GM18870 (cell line): ENCODE measurements at regions not wholly inside any gene's neighbourhood (a gene's known extent, or its start where the extent isn't known, plus 50 kb on each side); places are given as distances from the start of the nearest gene placed in this dataset.

ENCODE experiments used
- ATAC-seq: cut with Tn5 transposase; IDR thresholded peaks from one replicate; pipeline ENCODE4 v1.9.1; 2021; ENCODE audit warnings: moderate library complexity; ENCODE audit not compliant: unreplicated experiment

DNA sequence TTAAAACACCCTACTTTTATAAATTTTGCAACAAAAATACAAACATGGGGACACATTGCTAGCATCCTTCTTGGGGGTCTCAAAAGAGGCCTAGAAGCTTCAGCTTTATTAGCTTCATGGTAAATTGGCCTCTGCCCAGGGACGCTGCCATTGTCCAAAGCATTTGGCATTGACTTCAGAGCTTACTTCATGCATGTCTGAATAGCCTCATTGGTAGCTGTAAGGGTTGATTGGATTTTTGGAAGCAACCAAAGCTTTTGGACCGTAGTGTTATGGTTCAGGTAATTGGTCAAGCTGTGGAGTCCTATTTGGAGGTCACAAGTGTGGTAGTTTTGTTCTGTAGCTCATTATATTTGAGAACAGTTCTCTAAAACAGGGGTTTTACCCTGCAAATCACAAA, 411.7 kb upstream of the SLC24A2 start:
- no peak for ATAC-seq

DNA sequence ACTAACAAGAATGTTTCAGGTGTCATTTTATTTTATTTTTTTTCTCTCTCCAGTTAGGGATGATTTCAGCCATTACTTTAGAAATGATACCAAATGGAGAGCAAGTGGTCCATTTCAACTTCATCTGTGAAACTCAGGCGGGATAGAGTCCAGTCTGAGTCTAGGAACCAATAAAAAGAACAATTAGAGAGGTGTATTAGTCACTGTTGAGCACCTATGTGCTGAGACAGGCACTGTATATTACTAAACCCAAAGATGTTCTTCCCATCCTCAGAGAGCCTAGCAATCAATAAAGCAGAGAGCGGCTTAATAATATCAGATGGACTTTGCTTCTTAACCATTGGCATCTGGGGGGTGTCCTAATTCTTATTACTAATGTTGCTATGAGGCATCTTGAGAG, 410.3 kb upstream of the SLC24A2 start:
- no peak for ATAC-seq

GRCh38 chr9:20197976-20198685, 409.3 kb upstream of the SLC24A2 start:
- no peak for ATAC-seq

- ATAC-seq: no peak
These were observed 402.5 kb upstream of the SLC24A2 start for GRCh38 chr9:20191228-20191840.

DNA sequence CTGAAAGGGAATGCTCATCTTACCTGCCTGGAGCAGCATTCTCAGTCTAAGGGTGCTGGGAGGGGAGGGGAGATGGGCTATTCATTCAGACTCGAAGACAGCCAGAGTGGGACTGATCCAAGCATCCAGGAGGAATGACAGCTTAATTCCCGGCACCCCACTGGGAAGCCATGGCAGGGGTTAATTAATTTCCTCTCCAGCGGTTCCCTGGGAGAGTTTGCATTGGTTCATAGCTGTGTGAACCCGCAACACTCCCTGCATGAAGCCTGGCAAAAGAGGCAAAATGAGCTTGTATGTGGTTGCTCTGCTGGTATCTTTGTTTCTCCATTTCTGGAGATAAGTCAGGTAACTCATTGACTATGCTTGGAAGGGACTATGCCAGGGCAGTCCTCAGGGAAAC, 401.0 kb upstream of the SLC24A2 start:
- ATAC-seq: no peak

DNA sequence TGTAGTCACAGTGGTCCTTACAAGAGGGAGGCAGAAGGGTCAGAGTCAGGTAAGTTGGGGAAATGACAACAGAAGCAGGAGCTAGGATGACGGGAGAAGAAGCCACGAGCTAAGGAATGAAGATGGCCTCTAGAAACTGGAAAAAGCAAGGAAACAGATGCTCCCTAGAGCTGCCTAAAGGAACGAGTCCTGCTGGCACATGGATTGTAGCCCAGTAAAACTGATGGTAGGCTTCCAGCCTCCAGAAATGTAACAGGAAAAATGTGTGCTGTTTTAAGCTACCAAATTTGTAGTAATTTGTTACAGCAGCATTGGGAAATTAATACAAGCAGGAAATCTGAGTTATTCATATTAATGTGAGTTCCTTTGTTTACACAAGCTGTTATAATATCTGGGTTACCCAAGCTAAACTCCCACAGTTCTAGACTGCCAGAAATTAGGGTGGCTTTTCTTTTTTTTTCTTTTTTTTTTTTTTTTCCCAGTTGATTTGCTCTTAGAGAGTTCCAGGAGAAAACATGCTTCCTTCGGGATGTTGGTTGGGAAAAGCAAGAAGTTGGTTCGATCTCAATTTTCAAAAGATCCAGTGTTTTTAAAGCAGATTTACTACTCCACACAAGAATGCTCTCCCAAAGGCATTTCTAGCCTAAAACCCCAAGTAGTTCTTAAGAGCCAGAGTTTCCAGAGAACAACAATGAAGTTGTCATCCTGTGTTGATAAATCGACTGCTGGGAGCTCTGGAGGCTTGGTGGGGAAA, 400.0 kb upstream of the SLC24A2 start:
- no peak for ATAC-seq

GRCh38 chr9:20187318-20187717, 398.5 kb upstream of the SLC24A2 start:
- ATAC-seq: no peak

- no peak for ATAC-seq
These were observed 398.0 kb upstream of the SLC24A2 start for GRCh38 chr9:20186823-20187222.

DNA sequence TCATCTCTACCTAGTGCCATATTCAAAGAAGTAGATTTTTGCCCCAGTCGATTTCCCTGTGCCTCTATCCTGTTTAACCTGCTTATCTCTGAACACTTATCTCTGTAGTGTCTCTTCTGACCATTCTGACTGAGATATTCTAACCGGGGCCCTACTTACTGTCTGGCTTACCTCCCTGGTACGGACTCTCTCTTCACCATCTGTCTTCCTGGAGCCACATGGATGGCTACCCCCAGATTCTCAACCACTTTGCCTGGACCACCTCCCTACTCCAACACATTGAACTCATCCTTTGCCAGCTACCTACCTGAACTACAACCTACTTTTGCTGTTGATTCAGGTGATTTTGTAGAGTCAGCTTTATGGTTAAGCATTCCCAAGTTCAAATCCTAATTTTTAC, 397.4 kb upstream of the SLC24A2 start:
- no peak for ATAC-seq

DNA sequence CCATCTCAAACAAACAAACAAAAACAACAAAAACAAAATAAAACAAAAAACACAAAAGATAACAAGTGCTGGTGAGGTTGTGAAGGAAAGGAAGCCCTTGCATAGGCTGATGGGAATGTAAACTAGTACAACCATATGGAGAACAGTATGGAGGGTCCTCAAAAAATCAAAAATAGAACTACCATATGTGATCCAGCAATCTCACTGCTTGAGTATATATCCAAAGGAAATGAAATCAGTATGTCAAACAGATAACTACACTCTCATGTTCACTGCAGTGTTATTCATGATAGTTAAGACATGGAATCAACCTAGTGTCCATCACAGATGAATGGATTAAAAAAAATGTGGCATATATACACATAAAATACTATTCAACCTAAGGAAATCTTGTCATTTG, 395.7 kb upstream of the SLC24A2 start:
- ATAC-seq: no peak

DNA sequence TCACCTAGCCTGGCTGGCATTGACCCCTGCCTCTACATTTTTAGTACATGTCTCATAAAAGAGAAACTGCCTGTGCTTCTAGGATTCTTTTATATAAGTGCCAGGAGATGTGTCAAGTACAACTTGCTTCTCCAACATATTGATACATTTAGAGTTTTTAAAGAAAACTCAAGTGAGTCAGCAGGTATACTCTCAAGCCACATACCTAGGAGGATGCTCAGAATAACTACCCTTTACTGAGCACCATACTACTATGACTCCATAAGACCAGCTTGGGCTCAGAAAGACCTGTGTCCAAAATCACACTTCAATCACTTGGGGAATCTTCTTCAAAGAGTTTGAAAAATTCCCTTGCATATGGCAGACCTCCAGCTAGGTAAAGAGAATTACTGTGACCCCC, 389.8 kb upstream of the SLC24A2 start:
- ATAC-seq: no peak

DNA sequence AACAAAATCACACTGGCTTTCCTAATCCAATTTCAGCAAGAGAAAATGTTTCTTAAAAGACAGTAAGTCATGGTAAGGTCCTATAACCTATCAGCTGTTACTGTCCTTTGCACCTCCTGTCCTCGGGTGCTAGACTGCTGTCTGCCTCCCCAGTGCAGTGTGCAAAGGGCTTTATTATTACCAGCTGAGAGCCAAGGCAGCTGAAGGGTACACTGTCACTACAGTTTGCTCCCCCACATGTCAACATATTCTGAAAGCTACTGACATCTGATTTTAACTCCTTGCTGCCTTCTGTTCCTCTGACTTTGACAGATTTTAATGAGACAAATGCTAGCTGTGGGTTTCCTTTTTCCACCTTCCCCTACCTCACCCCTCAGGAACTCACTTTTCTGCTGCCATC, 389.4 kb upstream of the SLC24A2 start:
- no peak for ATAC-seq

- no peak for ATAC-seq
These were observed 381.3 kb upstream of the SLC24A2 start for GRCh38 chr9:20170122-20170521.

DNA sequence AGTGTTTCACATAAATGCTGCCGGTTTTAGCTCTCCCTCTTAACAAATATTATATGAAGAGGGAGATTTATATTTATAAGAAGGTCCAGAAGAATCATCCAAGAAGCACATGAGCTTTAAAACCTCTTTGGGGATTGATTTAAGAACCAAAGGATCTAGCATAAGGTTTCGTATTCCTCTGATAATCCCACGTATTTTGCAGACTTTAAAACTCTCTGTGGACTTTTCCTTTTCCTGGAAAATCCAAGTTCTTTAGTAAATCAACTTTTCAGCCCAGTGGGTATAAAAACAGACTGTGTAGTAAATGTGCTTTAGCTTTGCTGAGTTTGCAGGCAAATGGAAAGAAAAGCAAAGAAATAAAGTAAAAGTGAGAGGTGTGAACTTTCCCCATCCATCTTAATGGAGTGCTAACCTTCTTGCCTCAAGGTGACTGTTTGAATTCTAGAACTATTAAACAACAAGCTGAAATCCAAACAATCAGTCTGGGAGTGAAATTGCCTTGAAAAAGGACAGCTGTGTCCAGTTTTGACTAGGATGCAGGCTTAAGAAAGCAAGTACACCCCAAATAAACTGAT, 363.4 kb upstream of the SLC24A2 start:
- ATAC-seq: no peak

GRCh38 chr9:20148416-20148815, 359.6 kb upstream of the SLC24A2 start:
- no peak for ATAC-seq

DNA sequence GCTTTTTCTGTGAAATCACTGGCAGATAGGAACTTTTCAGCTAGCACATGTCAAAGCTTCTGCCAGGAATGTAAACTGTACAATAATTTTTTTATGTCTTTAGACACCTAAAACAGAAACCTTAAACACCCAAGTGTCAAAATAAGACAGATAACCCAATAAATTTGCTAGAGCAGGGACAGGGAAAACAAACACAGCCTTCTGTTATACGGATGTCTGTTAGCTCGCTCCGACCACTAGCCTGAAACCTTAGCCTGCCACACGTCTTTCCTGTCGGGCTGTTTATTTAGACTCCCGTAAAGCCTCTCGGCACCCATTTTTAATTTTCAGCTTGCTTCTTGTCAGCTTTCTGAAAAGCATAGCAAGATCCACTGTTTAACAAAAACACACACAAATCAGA, 355.4 kb upstream of the SLC24A2 start:
- no peak for ATAC-seq

DNA sequence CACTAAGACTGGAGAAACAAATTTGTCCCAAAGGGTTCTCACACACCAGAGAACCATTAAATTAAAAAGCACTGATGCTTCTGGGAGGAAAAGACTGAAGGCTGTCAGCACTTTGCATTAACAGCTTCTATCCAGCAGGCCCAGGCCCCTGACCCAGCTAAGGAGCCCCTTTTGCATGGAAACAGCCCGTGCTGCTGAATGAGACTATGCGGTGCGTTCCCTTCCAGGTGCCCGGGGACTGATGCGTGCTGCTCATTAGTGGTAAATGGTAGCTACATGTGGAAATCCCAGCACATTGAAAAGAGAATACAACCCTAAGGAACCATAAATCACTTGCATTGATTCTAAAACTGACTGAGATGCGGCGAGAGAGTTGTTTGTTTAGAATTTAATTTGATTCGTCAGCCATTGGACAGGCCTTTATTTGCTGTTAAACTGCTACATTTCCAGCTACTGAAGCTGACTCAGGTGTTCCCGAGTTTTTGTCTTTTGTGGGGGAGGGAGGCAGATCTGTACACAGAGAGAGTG, 351.0 kb upstream of the SLC24A2 start:
- ATAC-seq: no peak

GRCh38 chr9:20138841-20139240, 350.0 kb upstream of the SLC24A2 start:
- ATAC-seq: no peak

DNA sequence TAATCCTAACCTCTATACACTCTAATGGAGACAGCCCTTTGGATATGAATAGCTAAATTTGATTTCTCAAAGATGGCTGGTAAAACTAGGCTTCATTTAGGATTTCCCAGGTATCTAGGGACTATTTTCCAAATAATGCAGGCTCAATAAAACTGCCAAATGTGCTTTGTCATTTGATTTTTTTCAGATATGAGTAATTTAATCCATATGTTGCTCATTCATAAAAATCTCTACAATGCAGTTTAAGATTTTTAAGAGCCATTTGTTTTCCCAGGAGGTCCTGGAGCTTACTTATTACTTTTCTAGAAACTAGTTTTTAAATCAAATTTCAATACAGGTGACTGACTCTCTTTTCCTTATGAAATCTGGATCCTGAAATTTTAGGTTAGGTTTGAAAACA, 349.3 kb upstream of the SLC24A2 start:
- no peak for ATAC-seq

GRCh38 chr9:20137425-20137824, 348.6 kb upstream of the SLC24A2 start:
- ATAC-seq: no peak

GRCh38 chr9:20135119-20135697, 346.4 kb upstream of the SLC24A2 start:
- no peak for ATAC-seq
